Hindlimb muscle (tissue), 1 donor: ENCODE measurements at regions not wholly inside any gene's neighbourhood (a gene's known extent, or its start where the extent isn't known, plus 50 kb on each side); places are given as distances from the start of the nearest gene placed in this dataset.
A peak's percentile ranks its signal among the peaks of the same experiment; 100 is the strongest.

Experiments used
- DNase-seq: peaks from one replicate; pipeline ENCODE4 v3.0.0-alpha.2; 2013

DNA sequence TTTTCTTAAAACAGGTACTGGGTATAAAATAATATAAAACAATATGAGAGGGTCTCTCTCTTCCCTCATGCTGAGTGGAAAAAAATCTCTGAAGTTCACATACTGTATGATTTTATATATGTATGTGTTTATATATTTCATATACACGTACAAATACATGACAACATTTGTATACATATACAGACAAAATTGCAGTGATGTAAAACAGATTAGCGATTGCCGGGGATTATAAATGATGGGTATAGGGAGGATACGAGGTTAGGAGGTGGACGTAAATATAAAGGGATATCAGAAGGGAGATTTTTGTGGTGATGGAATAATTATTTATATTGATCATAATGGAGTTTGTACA is 194.8 kb upstream of the PRSS16 start:
- no peak for DNase-seq

DNA sequence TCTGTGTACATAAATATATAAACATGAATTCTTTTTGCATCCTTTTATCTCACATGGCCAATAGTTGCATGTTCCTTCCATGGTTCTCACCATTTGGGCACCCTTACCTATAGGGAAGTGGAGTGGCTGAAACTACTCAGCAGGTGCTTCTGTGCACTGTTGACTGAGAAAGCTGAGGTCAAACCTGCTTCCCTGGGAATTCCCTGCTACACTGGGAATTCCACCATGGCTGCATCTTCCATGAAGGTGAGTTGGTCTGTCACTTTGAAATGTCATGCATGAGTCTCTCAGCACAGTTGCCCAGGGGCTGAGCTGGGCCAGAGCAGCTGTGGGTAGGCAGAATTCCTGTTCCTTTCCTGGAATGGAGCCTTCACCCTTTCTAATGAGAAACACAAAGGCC is 193.8 kb upstream of the PRSS16 start:
- DNase-seq: no peak

DNA sequence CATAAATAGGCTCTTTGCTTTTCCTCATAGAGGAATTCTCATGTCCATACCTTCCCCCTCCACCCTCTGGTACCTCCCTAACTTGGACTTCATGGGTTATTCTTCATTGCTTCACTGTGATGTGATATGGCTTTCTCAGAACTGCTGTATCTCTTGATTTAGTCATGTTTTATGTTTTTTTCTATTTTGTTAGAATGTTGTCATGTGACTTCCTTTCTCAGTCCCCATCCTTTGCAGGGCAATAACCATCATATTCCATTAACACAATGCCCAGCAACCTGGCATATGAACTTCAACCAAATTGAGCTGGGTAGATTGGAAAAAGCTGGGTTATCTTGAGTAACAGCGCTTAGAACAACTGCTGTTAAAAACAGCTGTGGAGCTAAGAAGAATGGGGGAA is 190.9 kb upstream of the PRSS16 start:
- DNase-seq: no peak

DNA sequence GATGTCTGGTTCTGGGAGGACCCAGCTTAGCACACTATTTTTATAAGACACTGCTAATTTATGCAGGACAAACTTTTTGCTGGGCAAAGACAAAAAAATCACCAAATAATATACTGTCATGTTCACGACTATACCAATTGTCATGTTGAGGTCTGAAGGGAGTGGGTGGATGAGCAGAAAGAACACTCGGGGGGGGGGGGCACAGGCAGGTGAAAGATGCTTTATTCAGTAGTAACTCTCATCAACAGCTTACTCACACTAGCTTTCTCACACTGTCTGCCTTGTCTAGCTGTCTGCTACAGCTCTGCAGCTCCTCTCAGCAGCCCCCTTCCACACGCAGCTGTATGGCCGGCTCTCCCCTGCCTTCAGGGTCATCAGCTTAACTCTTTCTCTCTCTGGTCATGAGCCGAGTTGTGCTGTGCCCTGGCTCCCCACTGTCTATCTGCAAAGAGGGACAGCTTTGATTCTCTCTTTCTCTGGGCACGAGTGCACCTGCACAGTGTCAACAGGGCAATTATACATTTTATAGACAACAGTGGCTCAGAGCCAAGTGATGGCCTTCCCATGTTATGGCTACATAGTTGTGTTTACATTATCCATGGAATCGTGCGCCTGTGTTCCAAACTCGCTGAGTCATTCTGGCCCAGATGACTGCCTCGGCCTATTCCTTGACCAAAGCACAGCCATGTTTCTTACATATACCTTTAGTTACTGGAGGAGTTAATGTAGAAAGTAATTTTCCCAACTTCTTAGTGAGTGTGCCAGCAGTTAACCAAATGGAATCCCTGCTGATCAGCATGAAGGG is 187.7 kb upstream of the PRSS16 start:
- no peak for DNase-seq

DNA sequence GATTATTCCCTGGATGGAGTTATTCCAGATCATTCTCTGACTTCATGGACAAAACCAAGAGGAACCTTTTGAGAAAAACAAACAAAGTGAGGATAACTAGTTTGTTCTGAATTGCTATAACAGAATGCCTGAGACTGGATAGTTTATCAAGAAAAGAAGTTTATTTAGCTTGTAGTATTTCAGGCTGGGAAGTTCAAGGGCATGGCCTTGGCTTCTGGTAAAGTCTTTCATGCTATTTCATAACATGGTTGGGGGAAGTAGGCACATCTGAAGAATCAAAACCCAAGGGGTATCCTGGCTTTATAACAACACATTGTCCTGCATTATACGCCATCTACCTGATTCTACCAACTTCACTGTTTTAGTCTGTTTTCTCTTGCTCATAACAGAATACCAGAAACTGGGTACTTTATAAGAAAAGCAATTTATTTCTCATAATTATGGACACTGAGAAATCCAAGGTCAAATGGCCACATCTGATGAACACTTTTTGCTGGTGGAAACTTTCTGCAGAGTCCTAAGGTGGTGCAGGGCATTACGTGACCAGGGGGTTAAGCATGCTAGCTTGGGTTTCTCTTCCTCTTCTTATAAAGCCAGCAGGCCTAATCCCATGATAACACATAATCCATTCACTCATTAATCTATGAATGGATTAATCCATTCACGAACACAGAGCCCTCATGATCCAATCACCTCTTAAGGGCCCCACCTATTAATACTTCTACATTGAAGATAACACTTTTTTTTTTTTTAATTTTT is 186.1 kb upstream of the PRSS16 start:
- DNase-seq: no peak

DNA sequence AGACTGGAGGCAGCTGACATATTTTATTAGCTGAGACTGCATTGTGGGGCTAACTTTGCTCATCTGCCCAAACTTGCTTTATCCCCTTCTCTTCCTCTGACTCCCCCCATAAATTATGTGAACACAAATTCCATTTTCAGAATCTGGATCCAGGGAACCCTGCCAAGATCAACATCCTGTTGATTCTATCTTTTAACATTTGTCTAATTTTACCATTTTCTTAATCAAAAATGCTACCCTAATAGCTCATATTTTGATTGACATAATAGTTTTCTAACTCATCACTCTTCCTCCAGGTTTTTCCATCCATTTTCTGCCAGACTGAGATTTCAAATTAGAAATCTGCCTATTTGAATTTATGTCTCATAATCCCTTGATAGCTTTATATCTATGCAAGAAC is 184.7 kb upstream of the PRSS16 start:
- no peak for DNase-seq

DNA sequence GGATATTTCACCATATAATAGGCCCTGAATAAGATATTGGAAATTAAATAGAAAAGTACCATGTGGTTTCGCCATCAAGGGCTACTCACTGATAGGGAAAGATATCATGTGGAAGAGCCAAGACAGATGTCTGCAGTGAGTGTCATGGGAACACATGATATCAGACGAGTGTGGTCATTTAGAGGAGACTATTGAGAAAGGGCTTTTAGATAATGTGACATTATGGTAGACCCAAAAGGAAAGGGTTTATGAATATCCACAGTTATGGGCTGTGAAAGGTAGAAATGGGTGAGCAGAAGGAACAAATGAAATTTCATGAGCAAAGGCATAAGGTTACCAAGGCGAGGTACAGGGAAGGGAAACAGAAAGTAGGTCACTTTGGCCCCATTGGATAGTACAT is 182.3 kb upstream of the PRSS16 start:
- DNase-seq: no peak

DNA sequence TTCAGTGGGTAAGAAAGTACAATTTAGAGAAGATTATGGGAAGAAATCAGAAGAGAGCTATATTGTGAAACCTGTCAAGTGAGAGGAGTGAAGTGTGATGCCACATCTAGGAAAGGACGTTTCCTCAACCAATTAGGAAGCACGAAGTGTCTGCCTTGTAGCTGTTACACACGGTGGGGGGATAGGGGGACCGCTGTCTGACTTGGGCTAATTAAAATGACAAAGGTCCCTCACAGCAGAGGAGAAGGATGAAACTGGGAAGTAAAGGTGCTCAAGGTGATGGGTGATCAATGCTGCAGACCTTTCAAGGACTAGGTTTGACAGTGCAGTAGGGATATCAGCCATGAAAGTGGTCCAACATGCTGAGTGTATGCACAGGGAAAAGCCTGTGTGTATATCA is 181.1 kb upstream of the PRSS16 start:
- DNase-seq: no peak

DNA sequence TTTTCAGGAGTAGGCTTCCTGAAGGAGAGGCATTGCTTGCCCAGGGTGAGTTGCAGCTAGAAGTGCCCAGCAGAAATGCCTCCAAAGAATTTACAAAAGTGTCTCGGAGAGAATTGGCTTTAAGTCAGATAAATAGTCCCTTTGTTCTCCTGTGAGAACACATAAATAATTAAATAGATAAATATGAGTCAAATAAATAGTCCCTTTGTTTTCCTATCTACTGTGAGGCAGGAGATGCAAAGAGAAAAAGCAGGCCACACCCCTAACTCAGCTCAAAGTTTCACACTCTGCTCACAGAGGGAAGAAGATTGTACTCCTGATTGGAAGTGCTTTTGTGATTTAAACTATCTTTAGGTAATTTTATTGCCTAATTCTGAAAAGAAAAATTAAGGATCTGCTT is 180.7 kb upstream of the PRSS16 start:
- DNase-seq: no peak

DNA sequence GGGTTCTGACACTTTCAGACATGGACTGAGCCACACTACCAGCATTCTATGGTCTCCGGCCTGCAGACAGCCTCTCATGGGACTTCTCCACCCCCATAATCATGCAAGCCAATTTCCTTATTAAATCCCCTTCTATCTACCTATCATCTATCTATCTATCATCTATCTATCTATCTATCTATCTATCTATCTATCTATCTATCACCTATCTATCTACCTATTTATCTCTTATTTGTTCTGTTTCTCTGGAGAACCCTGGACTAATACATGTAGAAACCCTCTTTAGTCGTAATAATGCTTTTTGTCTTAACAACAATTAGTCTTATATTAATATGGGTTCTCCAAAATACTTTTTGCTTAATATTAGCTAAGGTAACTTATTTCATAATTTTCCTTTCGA is 174.1 kb upstream of the PRSS16 start:
- DNase-seq: no peak

DNA sequence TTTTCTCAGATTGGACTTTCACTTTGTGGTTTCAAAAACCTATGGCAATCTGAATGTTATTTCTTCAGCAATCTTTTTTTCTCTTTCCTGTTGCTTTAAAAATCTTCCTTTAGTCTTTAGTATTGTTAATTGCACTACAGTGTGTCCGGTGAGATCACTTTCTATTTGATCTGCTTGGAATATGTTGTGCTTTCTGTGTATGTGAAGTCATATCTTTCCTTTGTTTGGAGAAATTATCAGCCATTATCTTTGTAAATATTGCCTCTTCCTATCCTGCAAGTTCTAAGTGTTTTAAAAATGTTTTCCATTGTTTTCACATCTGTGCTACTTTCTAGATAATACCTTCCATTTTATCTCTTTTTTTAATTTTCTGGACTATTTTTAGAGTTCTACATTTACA is 171.4 kb upstream of the PRSS16 start:
- no peak for DNase-seq

DNA sequence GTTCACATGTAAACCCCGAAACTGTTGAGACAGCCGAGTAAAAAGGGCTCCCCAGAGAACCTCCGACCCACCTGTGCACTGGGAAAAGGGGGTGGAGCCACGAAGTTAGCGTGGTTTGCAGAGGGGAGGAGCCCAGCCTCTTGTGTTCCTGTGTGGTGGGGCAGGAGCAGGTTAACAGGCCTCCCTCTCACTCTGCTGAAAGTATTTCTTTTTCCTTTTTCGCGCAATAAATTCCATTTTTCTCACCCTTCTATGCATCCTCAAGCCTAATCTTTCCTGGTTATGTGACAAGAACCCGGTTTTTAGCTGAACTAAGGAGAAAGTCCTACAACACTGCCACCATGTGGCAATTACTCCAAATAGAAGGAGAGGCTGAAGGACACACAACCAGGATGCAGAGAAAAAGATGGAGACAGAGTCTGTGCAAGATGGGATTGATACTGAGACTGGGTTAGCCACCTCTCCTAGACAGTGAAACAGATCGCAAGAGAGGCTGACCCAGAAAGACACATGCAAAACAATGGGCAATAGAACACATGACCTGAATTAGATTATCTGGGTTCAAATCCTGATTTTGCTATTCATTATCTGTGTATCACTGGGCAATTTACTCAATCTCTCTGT is 168.7 kb upstream of the PRSS16 start:
- peak; percentile 54 for DNase-seq

DNA sequence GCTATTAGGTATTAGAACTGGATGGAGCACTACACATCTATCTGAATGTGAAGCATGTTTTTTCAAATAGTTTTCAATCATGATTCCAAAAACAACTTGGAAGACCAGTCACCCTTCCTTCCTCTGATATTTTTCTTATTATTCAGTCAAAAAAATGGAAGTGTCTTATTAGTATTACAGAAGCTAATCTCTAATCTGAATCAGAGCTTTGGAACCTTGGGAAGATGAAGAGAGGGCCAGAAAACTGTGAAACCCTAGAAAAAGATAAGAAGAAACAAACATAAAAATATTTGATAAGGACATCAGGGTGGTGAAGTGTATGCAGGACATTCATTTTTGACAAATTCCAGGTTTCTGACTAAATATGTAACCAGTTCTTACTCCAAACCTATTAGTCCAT is 166.3 kb upstream of the PRSS16 start:
- DNase-seq: no peak

DNA sequence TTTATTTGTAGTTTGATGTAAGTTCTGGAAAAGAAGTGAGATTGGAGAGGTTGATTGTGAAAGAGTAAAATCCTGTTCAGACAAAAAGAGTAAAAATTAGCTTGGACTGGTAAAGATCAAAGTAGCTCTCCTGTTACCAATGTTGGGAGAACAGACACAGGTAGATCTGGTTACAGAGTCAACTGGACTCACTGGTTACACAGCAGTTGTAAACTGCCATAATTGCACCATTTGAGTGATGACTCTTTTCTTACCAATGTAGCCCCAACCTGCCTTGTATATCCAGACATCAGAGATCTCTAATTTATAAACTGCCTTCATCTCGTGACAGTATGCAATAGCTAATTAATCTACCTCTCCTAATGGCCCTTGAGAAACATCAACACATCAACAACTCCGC is 165.6 kb upstream of the PRSS16 start:
- no peak for DNase-seq

DNA sequence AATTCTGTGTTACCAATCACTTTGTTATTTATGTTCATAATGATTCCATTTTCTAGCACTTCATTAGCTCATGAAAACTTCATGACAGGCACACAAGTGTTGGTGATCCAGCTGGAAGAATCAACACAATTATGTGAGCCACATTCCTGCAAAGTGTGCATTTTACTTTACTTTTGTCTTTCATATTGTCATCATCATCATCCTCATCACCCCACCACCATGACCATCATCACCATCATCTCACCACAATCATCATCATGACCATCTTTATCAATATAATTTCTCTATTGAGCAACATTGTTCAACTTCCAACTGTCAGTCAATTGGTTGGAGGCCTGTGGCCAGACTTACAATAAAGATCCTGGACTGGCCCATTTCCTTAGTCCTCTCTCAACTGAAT is 159.4 kb upstream of the PRSS16 start:
- no peak for DNase-seq

DNA sequence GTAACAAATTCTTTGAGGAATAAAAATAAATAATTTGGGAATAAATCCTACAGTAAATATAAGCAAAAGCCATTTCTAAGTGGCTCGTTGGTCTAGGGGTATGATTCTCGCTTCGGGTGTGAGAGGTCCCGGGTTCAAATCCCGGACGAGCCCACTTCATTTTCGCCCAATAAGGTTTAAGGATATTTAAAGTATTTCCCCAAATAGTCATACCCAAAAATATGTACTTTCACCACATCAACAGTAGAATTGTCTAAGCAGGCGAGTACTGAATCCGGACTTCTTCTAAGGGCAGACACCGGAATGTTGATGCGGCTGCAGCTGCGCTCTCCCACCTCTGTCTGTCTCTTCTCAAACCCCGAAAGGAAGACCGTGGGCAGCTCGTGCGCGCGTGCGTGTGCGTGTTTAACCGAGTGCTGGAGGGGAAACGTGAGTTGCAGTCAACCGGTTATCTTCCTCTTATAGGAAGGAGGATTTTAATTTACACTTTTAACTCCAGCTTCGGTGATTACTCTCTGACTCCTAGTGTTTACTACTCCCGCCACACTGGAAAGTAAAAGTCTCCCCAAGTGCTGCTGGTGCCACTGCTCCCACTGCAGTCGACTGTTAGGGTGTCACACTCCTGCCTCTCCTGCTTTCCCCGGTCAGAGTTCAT is 155.7 kb upstream of the PRSS16 start:
- DNase-seq: no peak

DNA sequence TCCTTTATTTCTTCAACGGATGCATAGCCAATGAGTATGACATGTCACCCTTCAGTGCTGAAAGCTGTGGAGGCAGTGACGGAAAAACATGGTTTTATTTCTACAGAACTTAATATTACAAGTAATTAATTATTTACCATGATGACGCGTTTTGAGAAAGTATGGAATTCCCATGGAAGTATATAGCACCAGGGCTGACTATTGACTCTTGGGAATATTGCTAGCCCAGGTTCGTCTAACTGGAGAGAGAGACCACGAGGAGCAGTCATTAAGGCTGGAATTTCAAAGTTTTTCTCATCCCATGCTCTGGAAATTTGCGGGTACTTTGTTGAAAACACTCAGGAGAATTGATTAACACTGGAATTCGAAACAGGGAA is 155.2 kb upstream of the PRSS16 start:
- no peak for DNase-seq

DNA sequence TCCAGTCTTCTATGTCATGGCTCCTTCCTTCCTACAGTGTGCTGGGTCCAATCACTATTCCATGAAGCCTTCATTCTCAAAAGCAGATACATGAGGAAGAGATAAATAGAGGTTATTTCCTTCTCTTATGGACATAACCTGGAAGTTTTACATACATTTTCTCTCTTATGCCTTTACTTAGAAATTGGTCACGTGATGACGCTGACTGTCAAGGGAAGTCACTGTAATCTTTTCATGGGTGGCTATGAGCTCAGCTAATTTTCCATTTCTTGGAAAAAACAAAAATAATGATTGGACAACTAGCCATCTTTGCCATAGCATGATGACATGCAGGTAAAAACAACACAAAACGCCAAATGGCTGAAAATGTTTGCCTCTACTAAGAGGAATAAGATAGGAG is 151.6 kb upstream of the PRSS16 start:
- no peak for DNase-seq

DNA sequence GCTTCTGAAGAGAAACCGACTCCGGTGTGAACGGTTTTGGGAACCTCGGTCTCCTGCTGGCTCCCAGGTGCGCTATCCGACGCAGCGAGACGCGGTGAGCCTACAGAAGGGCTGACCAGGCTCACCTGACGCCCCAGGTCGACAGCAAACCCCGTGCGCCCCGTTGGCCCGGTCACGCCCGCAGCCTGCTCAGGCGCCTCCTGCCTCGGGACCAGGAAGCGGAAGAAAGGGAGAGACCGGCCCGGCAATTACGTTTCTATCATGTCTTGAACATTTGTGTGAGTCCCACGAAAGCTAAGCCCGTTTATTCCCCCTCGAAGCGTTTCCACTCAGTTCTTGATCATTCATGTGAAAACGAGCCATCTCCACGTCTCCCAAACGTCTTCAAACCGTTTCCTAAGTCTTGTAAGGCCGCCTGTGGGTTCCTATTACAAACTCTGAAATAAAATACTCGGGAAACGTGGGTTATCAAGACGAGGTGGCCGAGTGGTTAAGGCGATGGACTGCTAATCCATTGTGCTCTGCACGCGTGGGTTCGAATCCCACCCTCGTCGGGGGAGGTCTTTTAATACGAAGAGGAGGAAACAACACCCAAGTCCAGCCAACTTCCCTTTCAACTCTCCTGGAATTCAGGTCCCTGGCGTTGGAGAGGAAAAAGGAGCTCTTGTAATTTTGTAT is 150.5 kb upstream of the PRSS16 start:
- no peak for DNase-seq

DNA sequence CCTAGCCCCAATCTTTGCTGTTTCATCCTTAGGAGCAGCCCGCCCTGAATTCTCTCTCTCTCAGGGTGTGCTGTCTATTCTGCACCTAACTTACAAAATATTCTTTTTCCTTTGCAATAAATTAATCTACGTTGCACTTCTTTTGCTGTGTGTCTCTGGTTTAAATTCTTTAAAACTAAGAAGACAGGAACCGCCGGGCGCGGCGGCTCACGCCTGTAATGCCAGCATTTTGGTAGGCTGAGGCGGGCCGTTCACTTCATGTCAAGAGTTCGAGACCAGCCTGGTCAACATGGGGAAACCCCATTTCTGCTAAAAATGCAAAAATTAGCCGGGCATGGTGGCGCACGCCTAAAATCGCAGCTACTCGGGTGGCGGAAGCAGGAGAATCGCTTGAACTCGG is 148.5 kb upstream of the PRSS16 start:
- no peak for DNase-seq

DNA sequence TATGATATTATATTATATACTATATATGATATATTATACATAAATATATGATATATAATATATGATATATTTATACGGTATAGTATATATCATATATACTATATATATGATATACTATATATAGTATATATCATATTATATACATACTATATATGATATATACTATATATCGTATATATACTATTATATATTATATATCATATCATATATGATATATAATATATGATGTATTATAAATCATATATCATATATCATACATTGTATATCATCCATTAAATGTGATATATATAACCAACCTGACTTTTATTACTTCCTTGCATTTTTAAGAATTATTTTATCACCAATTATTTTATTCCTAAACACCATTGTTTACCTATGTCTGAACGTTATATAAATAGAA is 146.6 kb upstream of the PRSS16 start:
- no peak for DNase-seq

DNA sequence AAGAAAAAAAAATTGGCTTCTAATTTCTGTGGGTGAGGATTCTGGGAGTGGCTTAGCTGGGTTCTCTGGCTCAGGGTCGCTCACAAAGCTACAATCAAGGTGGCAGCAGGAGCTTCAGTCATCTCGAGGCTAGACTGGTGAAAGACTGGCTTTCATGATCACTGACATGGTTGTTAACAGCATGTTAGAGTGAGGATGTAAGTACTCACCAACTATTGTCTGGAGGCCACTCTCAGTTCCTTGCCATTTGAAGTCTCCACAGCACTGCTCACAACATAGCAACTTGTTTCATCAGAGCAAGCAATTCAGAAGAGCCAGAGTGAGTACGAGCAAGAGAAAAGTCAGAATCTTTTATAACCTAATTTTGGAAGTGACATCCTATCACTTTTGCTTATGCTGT is 145.7 kb upstream of the PRSS16 start:
- no peak for DNase-seq

DNA sequence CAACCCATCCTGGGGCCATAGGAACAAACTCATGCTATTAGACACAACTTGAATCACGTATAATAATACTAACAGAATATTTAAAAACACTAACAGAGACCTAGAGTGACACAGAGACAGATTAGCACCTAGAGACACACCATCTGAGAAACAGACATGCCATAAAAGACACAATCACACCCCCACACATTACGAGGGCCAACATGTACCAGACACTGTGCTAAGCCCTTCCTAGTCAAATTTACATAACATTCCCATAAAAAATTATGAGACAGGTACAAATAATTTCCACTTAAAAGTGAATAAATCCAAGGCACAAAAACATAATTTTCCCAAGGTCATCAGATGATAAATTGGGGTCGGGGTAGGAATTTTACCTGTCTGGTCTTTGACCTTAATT is 141.1 kb upstream of the PRSS16 start:
- DNase-seq: no peak
